ENCODE measurements at regions not wholly inside any gene's neighbourhood (a gene's known extent, or its start where the extent isn't known, plus 50 kb on each side); places are given as distances from the start of the nearest gene placed in this dataset.

DNA sequence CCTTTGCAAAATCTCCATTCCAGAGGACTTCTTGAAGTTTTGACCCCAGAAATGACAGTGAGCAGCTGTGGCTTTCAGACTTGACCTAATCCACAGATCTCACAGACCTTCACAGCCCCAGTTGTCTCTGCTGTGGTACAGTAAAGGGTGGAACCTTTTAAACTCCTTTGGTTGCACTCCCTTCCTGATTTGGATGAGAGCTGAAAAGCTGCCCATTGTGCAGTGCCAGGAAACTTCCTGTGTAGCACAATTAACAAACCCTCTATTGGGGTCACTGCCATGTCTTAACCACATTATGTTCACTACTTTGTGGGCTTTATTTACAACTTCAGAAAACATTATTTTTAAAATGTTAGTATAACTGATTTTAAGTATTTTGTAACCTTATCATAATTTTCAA lies 56.7 kb upstream of the PCSK5 start:
- TF ChIP-seq POLR2A (IDR thresholded peaks at IDR 0.05): no peak
- TF ChIP-seq, protein P1, sequence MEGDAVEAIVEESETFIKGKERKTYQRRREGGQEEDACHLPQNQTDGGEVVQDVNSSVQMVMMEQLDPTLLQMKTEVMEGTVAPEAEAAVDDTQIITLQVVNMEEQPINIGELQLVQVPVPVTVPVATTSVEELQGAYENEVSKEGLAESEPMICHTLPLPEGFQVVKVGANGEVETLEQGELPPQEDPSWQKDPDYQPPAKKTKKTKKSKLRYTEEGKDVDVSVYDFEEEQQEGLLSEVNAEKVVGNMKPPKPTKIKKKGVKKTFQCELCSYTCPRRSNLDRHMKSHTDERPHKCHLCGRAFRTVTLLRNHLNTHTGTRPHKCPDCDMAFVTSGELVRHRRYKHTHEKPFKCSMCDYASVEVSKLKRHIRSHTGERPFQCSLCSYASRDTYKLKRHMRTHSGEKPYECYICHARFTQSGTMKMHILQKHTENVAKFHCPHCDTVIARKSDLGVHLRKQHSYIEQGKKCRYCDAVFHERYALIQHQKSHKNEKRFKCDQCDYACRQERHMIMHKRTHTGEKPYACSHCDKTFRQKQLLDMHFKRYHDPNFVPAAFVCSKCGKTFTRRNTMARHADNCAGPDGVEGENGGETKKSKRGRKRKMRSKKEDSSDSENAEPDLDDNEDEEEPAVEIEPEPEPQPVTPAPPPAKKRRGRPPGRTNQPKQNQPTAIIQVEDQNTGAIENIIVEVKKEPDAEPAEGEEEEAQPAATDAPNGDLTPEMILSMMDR (IDR thresholded peaks at IDR 0.05 in 4 of 5, conservative IDR thresholded peaks at IDR 0.05 in 1 of 5): no peak
